ENCODE measurements at regions not wholly inside any gene's neighbourhood (a gene's known extent, or its start where the extent isn't known, plus 50 kb on each side); places are given as distances from the start of the nearest gene placed in this dataset.

- DNase-seq (ENCODE audit: low read depth in 2 of 2): no peak
Observed at GRCh38 chr20:39641423-39641822, 679.3 kb downstream of the DHX35 start.

GRCh38 chr20:39640147-39640546 lies 678.0 kb downstream of the DHX35 start:
- DNase-seq (ENCODE audit: low read depth in 2 of 2): no peak

GRCh38 chr20:39638731-39639130 lies 676.6 kb downstream of the DHX35 start:
- DNase-seq (ENCODE audit: low read depth in 2 of 2): no peak

- no peak for DNase-seq (ENCODE audit: low read depth in 2 of 2)
Observed at GRCh38 chr20:39633689-39634088, 671.5 kb downstream of the DHX35 start.

GRCh38 chr20:39632757-39633156 lies 670.6 kb downstream of the DHX35 start:
- no peak for DNase-seq (ENCODE audit: low read depth in 2 of 2)

- no peak for DNase-seq (ENCODE audit: low read depth in 2 of 2)
Observed at GRCh38 chr20:39632176-39632575, 670.0 kb downstream of the DHX35 start.

GRCh38 chr20:39631557-39631956 lies 669.4 kb downstream of the DHX35 start:
- no peak for DNase-seq (ENCODE audit: low read depth in 2 of 2)

- no peak for DNase-seq (ENCODE audit: low read depth in 2 of 2)
Observed at GRCh38 chr20:39630215-39630908, 668.2 kb downstream of the DHX35 start.

GRCh38 chr20:39627765-39628164 lies 665.6 kb downstream of the DHX35 start:
- DNase-seq (ENCODE audit: low read depth in 2 of 2): no peak

- no peak for DNase-seq (ENCODE audit: low read depth in 2 of 2)
Observed at GRCh38 chr20:39624316-39624715, 662.2 kb downstream of the DHX35 start.

GRCh38 chr20:39623584-39624234 lies 661.6 kb downstream of the DHX35 start:
- DNase-seq (ENCODE audit: low read depth in 2 of 2): no peak

- no peak for DNase-seq (ENCODE audit: low read depth in 2 of 2)
Observed at GRCh38 chr20:39619271-39619785, 657.2 kb downstream of the DHX35 start.

GRCh38 chr20:39611901-39612300 lies 649.8 kb downstream of the DHX35 start:
- DNase-seq (ENCODE audit: low read depth in 2 of 2): no peak

GRCh38 chr20:39607141-39607540 lies 645.0 kb downstream of the DHX35 start:
- DNase-seq (ENCODE audit: low read depth in 2 of 2): no peak

- DNase-seq (ENCODE audit: low read depth in 2 of 2): no peak
Observed at GRCh38 chr20:39605908-39606307, 643.8 kb downstream of the DHX35 start.

- no peak for DNase-seq (ENCODE audit: low read depth in 2 of 2)
Observed at GRCh38 chr20:39605361-39605760, 643.2 kb downstream of the DHX35 start.

GRCh38 chr20:39603219-39603618 lies 641.1 kb downstream of the DHX35 start:
- DNase-seq (ENCODE audit: low read depth in 2 of 2): no peak

- no peak for DNase-seq (ENCODE audit: low read depth in 2 of 2)
Observed at GRCh38 chr20:39602649-39603048, 640.5 kb downstream of the DHX35 start.

- no peak for DNase-seq (ENCODE audit: low read depth in 2 of 2)
Observed at GRCh38 chr20:39600871-39601270, 638.7 kb downstream of the DHX35 start.

- DNase-seq (ENCODE audit: low read depth in 2 of 2): no peak
Observed at GRCh38 chr20:39600156-39600555, 638.0 kb downstream of the DHX35 start.

- no peak for DNase-seq (ENCODE audit: low read depth in 2 of 2)
Observed at GRCh38 chr20:39596554-39596953, 634.4 kb downstream of the DHX35 start.

GRCh38 chr20:39592371-39592770 lies 630.2 kb downstream of the DHX35 start:
- no peak for DNase-seq (ENCODE audit: low read depth in 2 of 2)

GRCh38 chr20:39588148-39588757 lies 626.1 kb downstream of the DHX35 start:
- no peak for DNase-seq (ENCODE audit: low read depth in 2 of 2)

Data from activated CD4-positive, alpha-beta T cell treated with anti-CD3 and anti-CD28 coated beads for 24 hours (primary cell).